Astrocyte (in vitro differentiated cells and primary cell): ENCODE measurements at regions not wholly inside any gene's neighbourhood (a gene's known extent, or its start where the extent isn't known, plus 50 kb on each side); places are given as distances from the start of the nearest gene placed in this dataset.

Experiments used
- DNase-seq: peaks from one replicate; pipeline ENCODE4 v3.0.0-alpha.2; 2010; ENCODE audit warnings: low read depth
- FAIRE-seq: peaks from 2 replicates; lab custom pipeline; 2011; peaks lifted over from hg19 to GRCh38; lab: Jason Lieb, UNC
- H2AFZ ChIP-seq: 2 replicates; pipeline ENCODE4 v1.6.0; 2012; ENCODE audit warnings: low read depth, low read length, inconsistent platforms
- H3K27ac ChIP-seq: 2 replicates; pipeline ENCODE4 v1.5.1; 2011; ENCODE audit warnings: low read depth, low read length, inconsistent platforms
- H3K27me3 ChIP-seq: 2 replicates; pipeline ENCODE4 v1.6.0; 2011; ENCODE audit warnings: low read length, inconsistent platforms; ENCODE audit not compliant: insufficient read depth
- H3K36me3 ChIP-seq: 2 replicates; pipeline ENCODE4 v1.5.1; 2011; ENCODE audit warnings: low read length, inconsistent platforms; ENCODE audit not compliant: insufficient read depth
- H3K4me1 ChIP-seq: 2 replicates; pipeline ENCODE4 v1.5.1; 2011; ENCODE audit warnings: low read length, inconsistent platforms; ENCODE audit not compliant: insufficient read depth
- H3K4me2 ChIP-seq: 2 replicates; pipeline ENCODE4 v1.6.0; 2012; ENCODE audit warnings: low read length, inconsistent platforms
- H3K4me3 ChIP-seq: 2 replicates; pipeline ENCODE4 v1.5.1; 2011; ENCODE audit warnings: low read depth, mild to moderate bottlenecking, low read length, inconsistent platforms; ENCODE audit not compliant: insufficient read depth
- H3K79me2 ChIP-seq: 2 replicates; pipeline ENCODE4 v1.6.0; 2012; ENCODE audit warnings: mild to moderate bottlenecking, low read length, inconsistent platforms; ENCODE audit not compliant: insufficient read depth
- H3K9ac ChIP-seq: 2 replicates; pipeline ENCODE4 v1.6.0; 2012; ENCODE audit warnings: mild to moderate bottlenecking, low read length, inconsistent platforms
- H3K9me3 ChIP-seq: 2 replicates; pipeline ENCODE4 v1.5.1; 2012; ENCODE audit warnings: low read depth, mild to moderate bottlenecking, low read length, inconsistent platforms; ENCODE audit not compliant: insufficient read depth
- H4K20me1 ChIP-seq: 2 replicates; pipeline ENCODE4 v1.6.0; 2012; ENCODE audit warnings: low read length, inconsistent platforms; ENCODE audit not compliant: insufficient read depth
- H3K27ac Mint-ChIP-seq: one replicate; pipeline ENCODE4 v1.8.0; 2021; ENCODE audit warnings: mild to moderate bottlenecking, mixed read lengths; ENCODE audit not compliant: unreplicated experiment
- H3K27me3 Mint-ChIP-seq: one replicate; pipeline ENCODE4 v1.8.0; 2021; ENCODE audit warnings: low read depth, mixed read lengths; ENCODE audit not compliant: unreplicated experiment
- H3K36me3 Mint-ChIP-seq: one replicate; pipeline ENCODE4 v1.8.0; 2021; ENCODE audit warnings: low read depth, mixed read lengths; ENCODE audit not compliant: unreplicated experiment
- H3K4me1 Mint-ChIP-seq: one replicate; pipeline ENCODE4 v1.8.0; 2021; ENCODE audit warnings: low read depth, mixed read lengths; ENCODE audit not compliant: unreplicated experiment
- H3K4me3 Mint-ChIP-seq: one replicate; pipeline ENCODE4 v1.8.0; 2021; ENCODE audit warnings: mild to moderate bottlenecking, moderate library complexity, mixed read lengths; ENCODE audit not compliant: unreplicated experiment
- H3K9me3 Mint-ChIP-seq: one replicate; pipeline ENCODE4 v1.8.0; 2021; ENCODE audit warnings: mild to moderate bottlenecking, mixed read lengths; ENCODE audit not compliant: unreplicated experiment
- CTCF ChIP-seq: IDR thresholded peaks from 2 replicates; pipeline ENCODE4 v1.5.1; 2011; ENCODE audit warnings: low read depth, mild to moderate bottlenecking, inconsistent platforms, low read length, moderate library complexity; ENCODE audit not compliant: insufficient read depth
- EZH2 ChIP-seq: IDR thresholded peaks from 2 replicates; pipeline ENCODE4 v1.6.1; 2012; ENCODE audit warnings: mild to moderate bottlenecking, low read length, inconsistent platforms; ENCODE audit not compliant: insufficient read depth

- TF ChIP-seq CTCF (no peak), EZH2 (no peak)
- H3K9me3 Mint-ChIP-seq = peaks cover 6% of the 10 kb centered on the region
- FAIRE-seq (no peak), DNase-seq (no peak)
- Histone ChIP-seq H3K9me3 (no peaks in the 10 kb centered on the region), H2AFZ (no peak overlapping the region), H3K27me3 (no peaks in the 10 kb centered on the region), H3K79me2 (no peaks in the 10 kb centered on the region), H3K4me1 (no peaks in the 10 kb centered on the region), H3K36me3 (no peaks in the 10 kb centered on the region), H3K9ac (no peak overlapping the region), H3K4me3 (no peak overlapping the region), H3K27ac (no peak overlapping the region), H4K20me1 (no peaks in the 10 kb centered on the region), H3K4me2 (no peak overlapping the region)
- no peak overlapping the region for H3K4me3 Mint-ChIP-seq
- no peaks in the 10 kb centered on the region for H3K27me3 Mint-ChIP-seq
- H3K36me3 Mint-ChIP-seq = no peaks in the 10 kb centered on the region
- no peak overlapping the region for H3K27ac Mint-ChIP-seq
- H3K4me1 Mint-ChIP-seq = no peaks in the 10 kb centered on the region
Observed at GRCh38 chr4:104625706-104626105, 131.0 kb upstream of the CXXC4 start.

- TF ChIP-seq EZH2 = no peak
- TF ChIP-seq CTCF = no peak
- Histone ChIP-seq H3K9me3 (no peaks in the 10 kb centered on the region), H3K9ac (no peak overlapping the region), H3K79me2 (no peaks in the 10 kb centered on the region), H3K4me1 (no peaks in the 10 kb centered on the region), H3K36me3 (no peaks in the 10 kb centered on the region), H3K27me3 (no peaks in the 10 kb centered on the region), H2AFZ (no peak overlapping the region), H3K4me2 (no peak overlapping the region), H3K4me3 (no peak overlapping the region), H4K20me1 (no peaks in the 10 kb centered on the region), H3K27ac (no peak overlapping the region)
- Mint-ChIP-seq H3K36me3 (no peaks in the 10 kb centered on the region), H3K4me1 (peaks cover 5% of the 10 kb centered on the region), H3K27ac (no peak overlapping the region), H3K4me3 (no peak overlapping the region), H3K9me3 (no peaks in the 10 kb centered on the region), H3K27me3 (no peaks in the 10 kb centered on the region)
- FAIRE-seq (no peak), DNase-seq (no peak)
Observed at GRCh38 chr4:104629601-104630000, 134.9 kb upstream of the CXXC4 start.

- FAIRE-seq = no peak
- H3K9me3 ChIP-seq = no peaks in the 10 kb centered on the region
- Mint-ChIP-seq H3K4me1 (peaks cover 5% of the 10 kb centered on the region), H3K36me3 (no peaks in the 10 kb centered on the region), H3K27ac (no peak overlapping the region), H3K27me3 (no peaks in the 10 kb centered on the region), H3K4me3 (no peak overlapping the region), H3K9me3 (no peaks in the 10 kb centered on the region)
- H2AFZ ChIP-seq = no peak overlapping the region
- H3K4me3 ChIP-seq = no peak overlapping the region
- H4K20me1 ChIP-seq = no peaks in the 10 kb centered on the region
- H3K27ac ChIP-seq = no peak overlapping the region
- no peak for DNase-seq
- no peak overlapping the region for H3K4me2 ChIP-seq
- H3K36me3 ChIP-seq = no peaks in the 10 kb centered on the region
- H3K4me1 ChIP-seq = no peaks in the 10 kb centered on the region
- no peaks in the 10 kb centered on the region for H3K79me2 ChIP-seq
- H3K9ac ChIP-seq = no peak overlapping the region
- no peaks in the 10 kb centered on the region for H3K27me3 ChIP-seq
- no peak for TF ChIP-seq CTCF
- no peak for TF ChIP-seq EZH2
Observed at GRCh38 chr4:104630272-104630671, 135.6 kb upstream of the CXXC4 start.
